ENCODE measurements at regions not wholly inside any gene's neighbourhood (a gene's known extent, or its start where the extent isn't known, plus 50 kb on each side); places are given as distances from the start of the nearest gene placed in this dataset.
"Not testable (repeated sequence)": the region's sequence is repeated elsewhere in the genome, so short reads cannot be mapped to it uniquely, and the experiment has no call there.

- Histone ChIP-seq H3K9ac (ENCODE audit: insufficient read depth in 1 of 2, low read length in 2 of 2) (no peak overlapping the region), H3K9me3 (ENCODE audit: control insufficient read depth in 4 of 4, insufficient read depth in 3 of 4, low read length in 3 of 4) (no peaks in the 10 kb centered on the region), H3K27me3 (ENCODE audit: control insufficient read depth in 3 of 3, insufficient read depth in 3 of 3, low read length in 2 of 3) (no peaks in the 10 kb centered on the region), H3K4me1 (ENCODE audit: control insufficient read depth in 5 of 5, insufficient read depth in 5 of 5, low read length in 5 of 5) (peaks cover 0 to 8% (median 0%) of the 10 kb centered on the region in 5 donors), H3K36me3 (ENCODE audit: control insufficient read depth in 4 of 4, insufficient read depth in 4 of 4, low read length in 4 of 4) (no peaks in the 10 kb centered on the region), H3K27ac (ENCODE audit: low read depth in 1 of 2, low read length in 1 of 2) (no peak overlapping the region), H3K4me3 (no peak overlapping the region)
- DNase-seq (no peak), ATAC-seq (ENCODE audit: insufficient read depth, low FRiP score) (no peak)
- TF ChIP-seq CTCF (IDR thresholded peaks at IDR 0.05; ENCODE audit: control extremely low read depth, extremely low read depth), result no peak
- WGBS, 2 donors, result 65 to 78% methylated on average over 4 of the region's 4 CpGs
These were observed 75.4 kb upstream of the FAT1 start for GRCh38 chr4:186798951-186799659.

GRCh38 chr4:186805020-186805820 lies 81.6 kb upstream of the FAT1 start:
- H3K9me3 ChIP-seq (ENCODE audit: control insufficient read depth in 4 of 4, insufficient read depth in 3 of 4, low read length in 3 of 4), result no peaks in the 10 kb centered on the region
- peaks cover 0 to 3% (median 0%) of the 10 kb centered on the region in 5 donors for H3K4me1 ChIP-seq (ENCODE audit: control insufficient read depth in 5 of 5, insufficient read depth in 5 of 5, low read length in 5 of 5)
- no peaks in the 10 kb centered on the region for H3K27me3 ChIP-seq (ENCODE audit: control insufficient read depth in 3 of 3, insufficient read depth in 3 of 3, low read length in 2 of 3)
- no peak for DNase-seq
- no peak for TF ChIP-seq CTCF (IDR thresholded peaks at IDR 0.05; ENCODE audit: control extremely low read depth, extremely low read depth)
- H3K4me3 ChIP-seq, result no peak overlapping the region
- 84 to 86% methylated on average over 6 of the region's 6 CpGs for WGBS, 2 donors
- no peak for ATAC-seq (ENCODE audit: insufficient read depth, low FRiP score)
- no peaks in the 10 kb centered on the region for H3K36me3 ChIP-seq (ENCODE audit: control insufficient read depth in 4 of 4, insufficient read depth in 4 of 4, low read length in 4 of 4)
- no peak overlapping the region for H3K9ac ChIP-seq (ENCODE audit: insufficient read depth in 1 of 2, low read length in 2 of 2)
- H3K27ac ChIP-seq (ENCODE audit: low read depth in 1 of 2, low read length in 1 of 2), result no peak overlapping the region

- 94 to 96% methylated on average over 5 of the region's 5 CpGs for WGBS, 2 donors
- not testable (repeated sequence) for H3K9me3 ChIP-seq (ENCODE audit: control insufficient read depth in 4 of 4, insufficient read depth in 3 of 4, low read length in 3 of 4); DNase-seq; H3K4me3 ChIP-seq; ATAC-seq (ENCODE audit: insufficient read depth, low FRiP score); H3K4me1 ChIP-seq (ENCODE audit: control insufficient read depth in 5 of 5, insufficient read depth in 5 of 5, low read length in 5 of 5); H3K36me3 ChIP-seq (ENCODE audit: control insufficient read depth in 4 of 4, insufficient read depth in 4 of 4, low read length in 4 of 4); H3K27ac ChIP-seq (ENCODE audit: low read depth in 1 of 2, low read length in 1 of 2); H3K27me3 ChIP-seq (ENCODE audit: control insufficient read depth in 3 of 3, insufficient read depth in 3 of 3, low read length in 2 of 3); H3K9ac ChIP-seq (ENCODE audit: insufficient read depth in 1 of 2, low read length in 2 of 2)
These were observed 82.3 kb upstream of the FAT1 start for GRCh38 chr4:186805917-186806316.

- Histone ChIP-seq H3K9ac (ENCODE audit: insufficient read depth in 1 of 2, low read length in 2 of 2) (no peak overlapping the region), H3K4me3 (no peak overlapping the region), H3K4me1 (ENCODE audit: control insufficient read depth in 5 of 5, insufficient read depth in 5 of 5, low read length in 5 of 5) (peaks cover 0 to 3% (median 0%) of the 10 kb centered on the region in 5 donors), H3K36me3 (ENCODE audit: control insufficient read depth in 4 of 4, insufficient read depth in 4 of 4, low read length in 4 of 4) (no peaks in the 10 kb centered on the region), H3K27ac (ENCODE audit: low read depth in 1 of 2, low read length in 1 of 2) (no peak overlapping the region), H3K9me3 (ENCODE audit: control insufficient read depth in 4 of 4, insufficient read depth in 3 of 4, low read length in 3 of 4) (no peaks in the 10 kb centered on the region), H3K27me3 (ENCODE audit: control insufficient read depth in 3 of 3, insufficient read depth in 3 of 3, low read length in 2 of 3) (no peaks in the 10 kb centered on the region)
- 74 to 76% methylated on average over 7 of the region's 7 CpGs for WGBS, 2 donors
- DNase-seq (no peak), ATAC-seq (ENCODE audit: insufficient read depth, low FRiP score) (no peak)
- TF ChIP-seq CTCF (IDR thresholded peaks at IDR 0.05; ENCODE audit: control extremely low read depth, extremely low read depth), result no peak
These were observed 83.2 kb upstream of the FAT1 start for GRCh38 chr4:186806679-186807421.
